ENCODE measurements at regions not wholly inside any gene's neighbourhood (a gene's known extent, or its start where the extent isn't known, plus 50 kb on each side); places are given as distances from the start of the nearest gene placed in this dataset.

DNA sequence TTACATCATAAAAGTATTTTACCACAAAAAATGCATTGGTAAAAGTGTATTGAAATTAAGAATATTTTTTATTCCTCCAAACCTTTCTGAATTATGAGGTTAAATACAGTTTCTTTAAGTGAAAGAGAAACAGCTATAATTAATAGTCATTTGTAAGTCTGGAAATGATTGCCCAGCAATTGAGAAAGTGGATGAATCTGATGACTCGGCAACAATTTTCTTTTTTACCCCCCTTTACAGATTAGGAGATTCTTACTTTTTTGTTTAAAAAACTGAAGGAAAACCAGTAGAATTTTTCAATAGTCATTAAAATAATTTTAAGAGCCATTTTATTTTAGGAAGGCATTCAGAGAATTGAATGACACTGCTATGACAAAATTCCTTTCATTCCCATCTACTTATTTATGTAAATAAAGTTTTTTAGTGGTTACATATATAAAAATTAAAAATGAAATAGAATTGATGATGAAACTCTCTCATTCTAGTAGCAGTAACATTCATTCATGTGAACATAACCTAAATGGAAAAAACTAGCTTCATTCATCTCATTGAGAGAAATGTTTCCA, 134.1 kb upstream of the PRNP start:
- TF ChIP-seq PAX5 (IDR thresholded peaks at IDR 0.05; ENCODE audit: insufficient read depth, low read length, severe bottlenecking) (no peak), POU2F2 (IDR thresholded peaks at IDR 0.05; ENCODE audit: low read depth, low read length) (no peak), POLR2A (IDR thresholded peaks at IDR 0.05; ENCODE audit: low read depth, low read length) (no peak)
- FAIRE-seq (no peak), DNase-seq (ENCODE audit: insufficient read length, low spot score) (no peak)

DNA sequence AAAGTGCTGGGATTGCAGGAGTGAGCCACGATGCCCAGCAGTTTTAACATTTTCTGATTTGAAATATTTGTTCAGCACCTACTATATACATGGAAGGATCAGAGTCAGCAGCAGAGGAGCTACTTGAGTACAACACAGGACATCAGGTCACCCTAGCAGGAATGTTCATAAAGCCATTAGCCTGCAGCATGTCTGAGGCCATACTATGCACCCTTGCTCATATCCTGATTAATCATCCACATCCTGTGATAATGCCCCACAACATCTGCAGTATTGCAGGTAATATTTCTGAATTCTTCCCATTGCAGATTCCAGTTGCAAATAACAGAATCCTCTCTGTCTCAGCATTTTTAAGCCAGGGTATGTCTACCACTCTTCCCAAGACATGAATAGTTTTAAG, 135.5 kb upstream of the PRNP start:
- no peak for FAIRE-seq
- no peak for DNase-seq (ENCODE audit: insufficient read length, low spot score)
- no peak for TF ChIP-seq POLR2AphosphoS5 (IDR thresholded peaks at IDR 0.05; ENCODE audit: low read depth, low read length)
- TF ChIP-seq PAX5 (IDR thresholded peaks at IDR 0.05; ENCODE audit: insufficient read depth, low read length, severe bottlenecking) = no peak

- TF ChIP-seq SPI1 (IDR thresholded peaks at IDR 0.05; ENCODE audit: low read depth, low read length) (no peak), TAF1 (IDR thresholded peaks at IDR 0.05; ENCODE audit: low read depth, low read length) (no peak), POLR2AphosphoS5 (IDR thresholded peaks at IDR 0.05; ENCODE audit: low read depth, low read length) (no peak), POU2F2 (IDR thresholded peaks at IDR 0.05; ENCODE audit: low read depth, low read length) (no peak), POLR2A (IDR thresholded peaks at IDR 0.05; ENCODE audit: low read depth, low read length) (no peak), PAX5 (IDR thresholded peaks at IDR 0.05; ENCODE audit: insufficient read depth, low read length, severe bottlenecking) (no peak)
- FAIRE-seq = no peak
- DNase-seq (ENCODE audit: insufficient read length, low spot score) = no peak
Observed at GRCh38 chr20:4549711-4550259, 136.5 kb upstream of the PRNP start.

- TF ChIP-seq TAF1 (IDR thresholded peaks at IDR 0.05; ENCODE audit: low read depth, low read length) (no peak), POU2F2 (IDR thresholded peaks at IDR 0.05; ENCODE audit: low read depth, low read length) (no peak), PAX5 (IDR thresholded peaks at IDR 0.05; ENCODE audit: insufficient read depth, low read length, severe bottlenecking) (no peak), POLR2AphosphoS5 (IDR thresholded peaks at IDR 0.05; ENCODE audit: low read depth, low read length) (no peak), POLR2A (IDR thresholded peaks at IDR 0.05; ENCODE audit: low read depth, low read length) (no peak), SPI1 (IDR thresholded peaks at IDR 0.05; ENCODE audit: low read depth, low read length) (no peak)
- FAIRE-seq (no peak), DNase-seq (ENCODE audit: insufficient read length, low spot score) (no peak)
Observed at GRCh38 chr20:4548552-4548951, 137.7 kb upstream of the PRNP start.

DNA sequence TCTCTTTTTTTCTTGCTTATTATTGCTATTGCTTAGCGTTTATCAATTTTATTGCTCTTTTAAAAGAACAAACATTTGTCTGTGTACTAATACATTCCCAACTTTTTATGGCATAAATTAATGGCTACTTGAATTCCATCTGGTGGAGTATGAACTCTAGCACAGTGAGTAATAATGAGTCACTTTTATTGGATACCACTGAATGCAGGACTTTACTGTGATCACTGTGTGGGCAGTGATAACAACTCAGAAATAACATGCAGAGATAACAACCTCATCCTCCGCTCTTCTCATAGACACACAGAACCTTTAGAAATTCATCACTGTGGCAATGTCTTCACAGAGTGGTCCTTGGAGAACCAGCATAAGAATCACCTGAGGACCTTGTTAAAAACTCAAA, 139.5 kb upstream of the PRNP start:
- no peak for FAIRE-seq
- DNase-seq (ENCODE audit: insufficient read length, low spot score) = no peak
- TF ChIP-seq PAX5 (IDR thresholded peaks at IDR 0.05; ENCODE audit: insufficient read depth, low read length, severe bottlenecking) (no peak), POLR2AphosphoS5 (IDR thresholded peaks at IDR 0.05; ENCODE audit: low read depth, low read length) (no peak), POLR2A (IDR thresholded peaks at IDR 0.05; ENCODE audit: low read depth, low read length) (no peak), TAF1 (IDR thresholded peaks at IDR 0.05; ENCODE audit: low read depth, low read length) (no peak), POU2F2 (IDR thresholded peaks at IDR 0.05; ENCODE audit: low read depth, low read length) (no peak), SPI1 (IDR thresholded peaks at IDR 0.05; ENCODE audit: low read depth, low read length) (no peak)

GRCh38 chr20:4546342-4546741, 139.9 kb upstream of the PRNP start:
- no peak for DNase-seq (ENCODE audit: insufficient read length, low spot score)
- TF ChIP-seq TAF1 (IDR thresholded peaks at IDR 0.05; ENCODE audit: low read depth, low read length) (no peak), SPI1 (IDR thresholded peaks at IDR 0.05; ENCODE audit: low read depth, low read length) (no peak), POLR2A (IDR thresholded peaks at IDR 0.05; ENCODE audit: low read depth, low read length) (no peak), POLR2AphosphoS5 (IDR thresholded peaks at IDR 0.05; ENCODE audit: low read depth, low read length) (no peak), PAX5 (IDR thresholded peaks at IDR 0.05; ENCODE audit: insufficient read depth, low read length, severe bottlenecking) (no peak), POU2F2 (IDR thresholded peaks at IDR 0.05; ENCODE audit: low read depth, low read length) (no peak)
- FAIRE-seq = no peak

DNA sequence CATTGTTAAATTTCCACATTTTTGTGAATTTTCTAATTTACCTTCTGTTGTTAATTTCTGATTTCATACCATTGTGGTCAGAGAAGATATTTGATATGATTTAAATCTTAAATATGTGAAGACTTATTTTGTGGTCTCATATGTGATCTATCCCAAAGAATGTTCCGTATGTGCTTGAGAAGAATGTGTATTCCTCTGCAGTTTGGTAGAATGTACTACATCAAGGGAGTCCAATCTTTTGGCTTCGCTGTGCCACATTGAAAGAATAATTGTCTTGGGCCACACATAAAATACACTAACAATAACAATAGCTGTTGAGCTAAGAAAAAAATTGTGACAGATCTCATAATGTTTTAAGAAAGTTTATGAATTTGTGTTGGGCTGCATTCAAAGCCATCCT, 140.7 kb upstream of the PRNP start:
- DNase-seq (ENCODE audit: insufficient read length, low spot score) (no peak), FAIRE-seq (no peak)
- TF ChIP-seq POU2F2 (IDR thresholded peaks at IDR 0.05; ENCODE audit: low read depth, low read length) (no peak), SPI1 (IDR thresholded peaks at IDR 0.05; ENCODE audit: low read depth, low read length) (no peak)

DNA sequence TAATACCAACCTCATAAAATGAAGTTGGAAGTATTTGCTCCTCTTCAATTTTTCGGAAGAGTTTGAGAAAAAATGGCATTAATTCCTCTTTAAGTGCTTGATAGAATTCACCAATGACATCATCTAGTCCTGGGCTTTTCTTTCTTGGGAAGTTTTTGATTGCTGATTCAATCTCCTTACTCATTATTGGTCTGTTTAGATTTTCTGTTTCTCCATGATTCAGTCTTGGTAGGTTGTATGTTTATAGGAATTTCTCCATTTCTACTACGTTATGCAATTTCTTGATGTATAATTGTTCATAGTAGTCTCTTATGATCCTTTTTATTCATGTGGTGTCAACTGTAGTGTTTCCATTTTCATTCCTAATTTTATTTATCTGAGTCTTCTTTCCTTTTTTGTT, 141.5 kb upstream of the PRNP start:
- DNase-seq (ENCODE audit: insufficient read length, low spot score) (no peak), FAIRE-seq (no peak)
- TF ChIP-seq SPI1 (IDR thresholded peaks at IDR 0.05; ENCODE audit: low read depth, low read length) (no peak), POLR2A (IDR thresholded peaks at IDR 0.05; ENCODE audit: low read depth, low read length) (no peak), TAF1 (IDR thresholded peaks at IDR 0.05; ENCODE audit: low read depth, low read length) (no peak), POU2F2 (IDR thresholded peaks at IDR 0.05; ENCODE audit: low read depth, low read length) (no peak), POLR2AphosphoS5 (IDR thresholded peaks at IDR 0.05; ENCODE audit: low read depth, low read length) (no peak)

DNA sequence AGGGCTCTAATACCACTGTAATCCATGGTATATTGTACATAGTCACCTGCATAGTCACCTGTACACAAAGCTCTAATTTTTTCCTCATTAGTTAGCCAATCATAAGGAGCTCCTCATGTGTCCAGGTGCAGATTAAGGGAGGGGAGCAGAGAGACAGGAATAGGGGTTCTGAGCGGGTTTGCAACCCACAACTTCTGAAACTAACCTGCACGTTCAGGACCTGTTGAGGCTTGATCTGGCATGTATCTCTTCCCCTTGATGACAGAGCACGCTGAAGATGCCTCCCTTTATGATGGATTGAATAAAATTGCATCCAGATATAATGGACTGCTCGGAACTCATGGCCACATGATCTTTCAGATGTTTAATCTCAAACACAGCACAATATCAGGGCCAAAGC, 144.0 kb upstream of the PRNP start:
- DNase-seq (ENCODE audit: insufficient read length, low spot score) = no peak
- FAIRE-seq = no peak
- TF ChIP-seq TAF1 (IDR thresholded peaks at IDR 0.05; ENCODE audit: low read depth, low read length) = no peak
- no peak for TF ChIP-seq POLR2A (IDR thresholded peaks at IDR 0.05; ENCODE audit: low read depth, low read length)
- TF ChIP-seq SPI1 (IDR thresholded peaks at IDR 0.05; ENCODE audit: low read depth, low read length) = no peak
- TF ChIP-seq POLR2AphosphoS5 (IDR thresholded peaks at IDR 0.05; ENCODE audit: low read depth, low read length) = no peak
- TF ChIP-seq POU2F2 (IDR thresholded peaks at IDR 0.05; ENCODE audit: low read depth, low read length) = no peak
- no peak for TF ChIP-seq PAX5 (IDR thresholded peaks at IDR 0.05; ENCODE audit: insufficient read depth, low read length, severe bottlenecking)

- no peak for TF ChIP-seq TAF1 (IDR thresholded peaks at IDR 0.05; ENCODE audit: low read depth, low read length)
- no peak for TF ChIP-seq PAX5 (IDR thresholded peaks at IDR 0.05; ENCODE audit: insufficient read depth, low read length, severe bottlenecking)
- TF ChIP-seq POU2F2 (IDR thresholded peaks at IDR 0.05; ENCODE audit: low read depth, low read length) = no peak
- TF ChIP-seq POLR2AphosphoS5 (IDR thresholded peaks at IDR 0.05; ENCODE audit: low read depth, low read length) = no peak
- TF ChIP-seq SPI1 (IDR thresholded peaks at IDR 0.05; ENCODE audit: low read depth, low read length) = no peak
- no peak for TF ChIP-seq POLR2A (IDR thresholded peaks at IDR 0.05; ENCODE audit: low read depth, low read length)
- DNase-seq (ENCODE audit: insufficient read length, low spot score) (no peak), FAIRE-seq (no peak)
Observed at GRCh38 chr20:4534315-4534714, 151.9 kb upstream of the PRNP start.
